HL-60 (cell line): ENCODE measurements at regions not wholly inside any gene's neighbourhood (a gene's known extent, or its start where the extent isn't known, plus 50 kb on each side); places are given as distances from the start of the nearest gene placed in this dataset.

Experiments
- DNase-seq, 2 experiments: peaks; one replicate each; pipeline ENCODE4 v3.0.0-alpha.2; 2010 to 2020; ENCODE audit warnings: low read depth in 1 of 2, low spot score in 1 of 2
- H3K27ac ChIP-seq: fragments of 250-450 bp; sonication (Bioruptor Pico); replicated peaks from 2 replicates; pipeline ENCODE4 v1.5.1; 2020; ENCODE audit warnings: mild to moderate bottlenecking, moderate library complexity
- H3K27me3 ChIP-seq: fragments of 250-450 bp; sonication (Bioruptor Pico); 2 replicates; pipeline ENCODE4 v1.5.1; 2021; ENCODE audit warnings: mild to moderate bottlenecking, moderate library complexity; ENCODE audit not compliant: insufficient read depth, poor library complexity, severe bottlenecking
- H3K4me3 ChIP-seq: replicated peaks from 2 replicates; pipeline ENCODE4 v1.5.1; 2011; ENCODE audit warnings: mild to moderate bottlenecking, control low read depth, low read length; ENCODE audit not compliant: insufficient read depth
- GABPA ChIP-seq: IDR thresholded peaks from 2 replicates; pipeline ENCODE4 v1.6.1; 2012; ENCODE audit warnings: low read depth
- POLR2AphosphoS5 ChIP-seq: IDR thresholded peaks from 2 replicates; pipeline ENCODE4 v1.6.1; 2012; ENCODE audit warnings: low read depth
- REST ChIP-seq: IDR thresholded peaks from 2 replicates; pipeline ENCODE4 v1.6.1; 2012; ENCODE audit warnings: low read depth; ENCODE audit not compliant: insufficient replicate concordance
- SPI1 ChIP-seq: IDR thresholded peaks from 2 replicates; pipeline ENCODE4 v1.6.1; 2012; ENCODE audit warnings: low read depth, mild to moderate bottlenecking, borderline replicate concordance
- TF ChIP-seq, protein P1 (sequence below): IDR thresholded peaks from one replicate; pipeline ENCODE4 v1.5.1; 2011; ENCODE audit warnings: low read length, control low read depth, inconsistent platforms; ENCODE audit not compliant: insufficient read depth

- TF ChIP-seq SPI1: no peak
- Histone ChIP-seq H3K27ac (no peak overlapping the region), H3K4me3 (no peak overlapping the region), H3K27me3 (no peaks in the 10 kb centered on the region)
- DNase-seq: no peak
Observed at GRCh38 chr13:105984646-105985045, 550.8 kb downstream of the EFNB2 start.

DNA sequence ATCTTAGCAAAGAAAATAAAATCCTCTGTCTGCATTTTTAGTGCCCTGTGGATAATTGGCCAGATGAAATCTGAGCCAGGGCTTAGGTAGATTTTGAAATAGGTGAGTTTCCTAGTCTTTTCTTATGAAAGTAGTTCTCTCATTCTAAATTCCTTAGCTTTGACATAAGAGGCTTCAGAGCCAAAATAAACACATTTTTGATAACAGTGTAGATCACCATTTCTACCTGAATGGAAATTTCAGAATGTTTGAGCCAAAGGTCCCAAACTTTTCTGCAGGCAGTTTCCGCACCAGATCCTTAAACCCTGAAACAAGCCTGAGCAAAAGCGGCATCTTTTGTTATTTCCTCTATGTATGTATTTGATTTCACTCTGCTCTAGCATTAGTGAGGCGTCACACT is 551.2 kb downstream of the EFNB2 start:
- DNase-seq: no peak
- no peak overlapping the region for H3K27ac ChIP-seq
- TF ChIP-seq POLR2AphosphoS5: no peak
- no peak for TF ChIP-seq REST
- no peak for TF ChIP-seq GABPA

GRCh38 chr13:105982219-105982930 is 553.1 kb downstream of the EFNB2 start:
- no peak overlapping the region for H3K4me3 ChIP-seq
- no peak for TF ChIP-seq SPI1
- no peak for TF ChIP-seq GABPA
- TF ChIP-seq, protein P1, sequence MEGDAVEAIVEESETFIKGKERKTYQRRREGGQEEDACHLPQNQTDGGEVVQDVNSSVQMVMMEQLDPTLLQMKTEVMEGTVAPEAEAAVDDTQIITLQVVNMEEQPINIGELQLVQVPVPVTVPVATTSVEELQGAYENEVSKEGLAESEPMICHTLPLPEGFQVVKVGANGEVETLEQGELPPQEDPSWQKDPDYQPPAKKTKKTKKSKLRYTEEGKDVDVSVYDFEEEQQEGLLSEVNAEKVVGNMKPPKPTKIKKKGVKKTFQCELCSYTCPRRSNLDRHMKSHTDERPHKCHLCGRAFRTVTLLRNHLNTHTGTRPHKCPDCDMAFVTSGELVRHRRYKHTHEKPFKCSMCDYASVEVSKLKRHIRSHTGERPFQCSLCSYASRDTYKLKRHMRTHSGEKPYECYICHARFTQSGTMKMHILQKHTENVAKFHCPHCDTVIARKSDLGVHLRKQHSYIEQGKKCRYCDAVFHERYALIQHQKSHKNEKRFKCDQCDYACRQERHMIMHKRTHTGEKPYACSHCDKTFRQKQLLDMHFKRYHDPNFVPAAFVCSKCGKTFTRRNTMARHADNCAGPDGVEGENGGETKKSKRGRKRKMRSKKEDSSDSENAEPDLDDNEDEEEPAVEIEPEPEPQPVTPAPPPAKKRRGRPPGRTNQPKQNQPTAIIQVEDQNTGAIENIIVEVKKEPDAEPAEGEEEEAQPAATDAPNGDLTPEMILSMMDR: no peak
- no peak for TF ChIP-seq POLR2AphosphoS5
- TF ChIP-seq REST: no peak
- H3K27ac ChIP-seq: no peak overlapping the region
- no peaks in the 10 kb centered on the region for H3K27me3 ChIP-seq
- no peak for DNase-seq

More for the DNA sequence above, 551.2 kb downstream of the EFNB2 start:
- Histone ChIP-seq H3K4me3 (no peak overlapping the region), H3K27me3 (no peaks in the 10 kb centered on the region)

DNA sequence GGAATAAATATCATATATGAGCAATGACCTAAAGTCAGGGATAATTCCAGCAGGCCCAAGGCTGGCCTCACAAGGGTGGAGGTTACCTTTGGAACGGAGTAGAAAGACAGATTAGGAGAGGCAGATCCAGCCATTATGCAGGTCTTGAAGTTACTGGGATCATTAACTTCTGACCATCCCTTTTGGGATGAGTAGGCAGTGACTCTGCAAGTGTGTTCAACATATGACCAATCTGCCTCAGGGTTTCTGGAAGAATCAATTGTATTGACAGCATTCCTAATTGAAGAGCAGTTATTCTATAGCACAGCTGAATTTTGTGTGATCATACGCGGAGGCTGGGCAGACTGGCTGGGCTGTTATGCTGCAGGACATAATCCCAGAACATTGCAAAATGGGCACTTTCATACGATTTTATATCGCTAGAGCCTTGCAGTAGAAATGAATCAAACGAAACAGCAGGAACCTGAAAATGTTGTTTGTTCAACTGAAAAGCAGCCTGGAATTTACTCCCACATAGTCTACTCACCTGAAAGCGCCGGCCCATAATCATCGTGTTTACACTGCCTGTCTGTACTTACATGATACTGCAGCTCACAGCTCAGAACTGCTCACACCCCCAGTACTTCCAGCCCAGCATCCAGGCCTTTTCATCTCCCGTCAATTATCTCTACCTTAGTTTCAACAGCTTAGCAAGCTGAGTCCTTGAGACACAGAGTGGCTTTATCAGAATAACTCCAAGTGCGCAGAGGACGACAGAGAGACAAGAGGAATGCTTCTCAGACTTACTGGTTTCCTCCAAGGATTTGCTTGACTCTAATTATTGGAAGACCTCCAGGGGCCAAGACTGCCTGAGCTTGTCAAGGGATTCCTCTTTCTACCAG is 556.1 kb downstream of the EFNB2 start:
- TF ChIP-seq GABPA (no peak), REST (no peak), POLR2AphosphoS5 (no peak), SPI1 (no peak)
- TF ChIP-seq, protein P1: no peak
- Histone ChIP-seq H3K27ac (no peak overlapping the region), H3K4me3 (no peak overlapping the region), H3K27me3 (no peaks in the 10 kb centered on the region)
- DNase-seq: no peak
